C4-2B (cell line): ENCODE measurements at regions not wholly inside any gene's neighbourhood (a gene's known extent, or its start where the extent isn't known, plus 50 kb on each side); places are given as distances from the start of the nearest gene placed in this dataset.
"Not testable (repeated sequence)": the region's sequence is repeated elsewhere in the genome, so short reads cannot be mapped to it uniquely, and the experiment has no call there.

Experiments used
- CTCF ChIP-seq: fragments of 450-650 bp; conservative IDR thresholded peaks from 2 replicates; pipeline ENCODE4 v1.5.1; 2017; ENCODE audit warnings: mild to moderate bottlenecking
- ZFX ChIP-seq: fragments of 450-650 bp; IDR thresholded peaks from 2 replicates; pipeline ENCODE4 v1.6.1; 2017

- not testable (repeated sequence) for TF ChIP-seq CTCF, ZFX
Observed at GRCh38 chr21:9733761-9734558, 787.4 kb upstream of the TPTE start.
